Naive thymus-derived CD4-positive, alpha-beta T cell (primary cell): ENCODE measurements at regions not wholly inside any gene's neighbourhood (a gene's known extent, or its start where the extent isn't known, plus 50 kb on each side); places are given as distances from the start of the nearest gene placed in this dataset.

ENCODE experiments used
- ATAC-seq: fragments of 150-1000 bp; cut with Tn5 transposase; 2 replicates; pipeline ENCODE4 v1.10.0; 2021; ENCODE audit warnings: mild to moderate bottlenecking, moderate library complexity
- CTCF ChIA-PET: fragments of 350-600 bp; sonication (Branson Sonifier 250); formaldehyde crosslinking; loops from one replicate; lab custom pipeline; 2021; ENCODE audit warnings: antibody characterized with exemption; lab: Charles Lee
- POLR2A ChIA-PET: fragments of 350-600 bp; sonication (Branson Sonifier 250); formaldehyde crosslinking; loops from one replicate; lab custom pipeline; 2021; ENCODE audit warnings: antibody characterized with exemption, inconsistent platforms; lab: Charles Lee
- DNase-seq, 9 donors: peaks; one replicate each; pipeline versions ENCODE4 v3.0.0 to v3.0.0-alpha.2; 2020 to 2022; ENCODE audit warnings: mixed read lengths in 1 of 9
- H3K27ac ChIP-seq: one replicate; pipeline ENCODE4 v1.7.0; 2013; ENCODE audit warnings: mild to moderate bottlenecking, low read depth, low read length, moderate library complexity
- H3K27me3 ChIP-seq, 2 donors: one replicate each; pipeline ENCODE4 v1.7.0; 2013; ENCODE audit warnings: low read length in 2 of 2, mild to moderate bottlenecking in 2 of 2, moderate library complexity in 2 of 2; ENCODE audit not compliant: control insufficient read depth in 2 of 2, insufficient read depth in 2 of 2
- H3K36me3 ChIP-seq, 3 experiments: 1 replicate in 2 of 3; 2 replicates in 1 of 3; pipeline ENCODE4 v1.7.0; 2013; ENCODE audit warnings: low read length in 3 of 3, mild to moderate bottlenecking in 3 of 3, moderate library complexity in 1 of 3; ENCODE audit not compliant: insufficient read depth in 3 of 3, control insufficient read depth in 2 of 3
- H3K4me1 ChIP-seq, 2 donors: one replicate each; pipeline ENCODE4 v1.7.0; 2013; ENCODE audit warnings: low read length in 2 of 2, mild to moderate bottlenecking in 2 of 2, moderate library complexity in 1 of 2; ENCODE audit not compliant: control insufficient read depth in 2 of 2, insufficient read depth in 2 of 2
- H3K4me3 ChIP-seq: 2 replicates; pipeline ENCODE4 v1.7.0; 2013; ENCODE audit warnings: mild to moderate bottlenecking, low read length
- H3K9me3 ChIP-seq, 3 experiments: 1 replicate in 2 of 3; 2 replicates in 1 of 3; pipeline ENCODE4 v1.7.0; 2013; ENCODE audit warnings: low read length in 3 of 3; ENCODE audit not compliant: control insufficient read depth in 2 of 3
- H3K27ac Mint-ChIP-seq, 9 donors: one replicate each; pipeline ENCODE4 v1.8.0; 2020 to 2022; ENCODE audit warnings: mixed read lengths in 9 of 9, mild to moderate bottlenecking in 8 of 9, moderate library complexity in 5 of 9, inconsistent platforms in 2 of 9
- H3K27me3 Mint-ChIP-seq, 5 donors: one replicate each; pipeline ENCODE4 v1.8.0; 2021 to 2022; ENCODE audit warnings: mixed read lengths in 5 of 5, mild to moderate bottlenecking in 1 of 5
- H3K36me3 Mint-ChIP-seq, 5 donors: one replicate each; pipeline ENCODE4 v1.8.0; 2020 to 2022; ENCODE audit warnings: mixed read lengths in 5 of 5, mild to moderate bottlenecking in 3 of 5, inconsistent platforms in 1 of 5
- H3K4me1 Mint-ChIP-seq, 7 donors: one replicate each; pipeline ENCODE4 v1.8.0; 2020 to 2022; ENCODE audit warnings: mixed read lengths in 7 of 7, mild to moderate bottlenecking in 3 of 7, inconsistent platforms in 1 of 7
- H3K4me3 Mint-ChIP-seq, 10 donors: one replicate each; pipeline ENCODE4 v1.8.0; 2020 to 2022; ENCODE audit warnings: mild to moderate bottlenecking in 10 of 10, mixed read lengths in 10 of 10, moderate library complexity in 6 of 10, inconsistent platforms in 2 of 10
- H3K9me3 Mint-ChIP-seq, 11 donors: one replicate each; pipeline ENCODE4 v1.8.0; 2020 to 2022; ENCODE audit warnings: mixed read lengths in 11 of 11, mild to moderate bottlenecking in 4 of 11, inconsistent platforms in 1 of 11, moderate library complexity in 1 of 11
- intact Hi-C, 2 donors: fragments of 100-400 bp; cut with micrococcal nuclease; formaldehyde crosslinking; loops; one replicate each; pipeline ENCODE4 v1.15.1; 2023

GRCh38 chr2:167480232-167480985, 592.1 kb downstream of the XIRP2 start:
- Mint-ChIP-seq H3K9me3 (peaks cover 0 to 6% (median 0%) of the 10 kb centered on the region in 11 donors), H3K27ac (no peak overlapping the region), H3K4me3 (no peak overlapping the region), H3K36me3 (no peaks in the 10 kb centered on the region), H3K27me3 (no peaks in the 10 kb centered on the region), H3K4me1 (no peaks in the 10 kb centered on the region)
- ChIA-PET POLR2A (no interaction called here), CTCF (interaction anchor here (0.6 kb wide), 1 partner anchor 161 kb away, joined by 3 read pairs; no protein-coding TSS in a partner anchor)
- intact Hi-C loops = no loop called here
- DNase-seq (no peak), ATAC-seq (no peak)
- Histone ChIP-seq H3K9me3 (no peaks in the 10 kb centered on the region), H3K36me3 (no peaks in the 10 kb centered on the region), H3K4me3 (no peak overlapping the region), H3K27ac (no peak overlapping the region), H3K4me1 (no peaks in the 10 kb centered on the region), H3K27me3 (no peaks in the 10 kb centered on the region)

- ATAC-seq (no peak), DNase-seq (no peak)
- H3K4me3 Mint-ChIP-seq = no peak overlapping the region
- H3K36me3 Mint-ChIP-seq = no peaks in the 10 kb centered on the region
- Histone ChIP-seq H3K4me1 (no peaks in the 10 kb centered on the region), H3K36me3 (no peaks in the 10 kb centered on the region), H3K4me3 (no peak overlapping the region), H3K27ac (no peak overlapping the region), H3K9me3 (no peaks in the 10 kb centered on the region), H3K27me3 (no peaks in the 10 kb centered on the region)
- CTCF ChIA-PET = no interaction called here
- intact Hi-C loops = no loop called here
- H3K27me3 Mint-ChIP-seq = no peaks in the 10 kb centered on the region
- no peak overlapping the region for H3K27ac Mint-ChIP-seq
- POLR2A ChIA-PET = no interaction called here
- peaks cover 0 to 5% (median 0%) of the 10 kb centered on the region in 11 donors for H3K9me3 Mint-ChIP-seq
- no peaks in the 10 kb centered on the region for H3K4me1 Mint-ChIP-seq
Measured at GRCh38 chr2:167478196-167478595, 589.9 kb downstream of the XIRP2 start.

GRCh38 chr2:167475791-167476190, 587.5 kb downstream of the XIRP2 start:
- no peaks in the 10 kb centered on the region for H3K9me3 ChIP-seq
- no peak overlapping the region for H3K27ac ChIP-seq
- Mint-ChIP-seq H3K27me3 (no peaks in the 10 kb centered on the region), H3K9me3 (peaks cover 0 to 2% (median 0%) of the 10 kb centered on the region in 11 donors), H3K36me3 (no peaks in the 10 kb centered on the region), H3K27ac (no peak overlapping the region), H3K4me3 (no peak overlapping the region), H3K4me1 (no peaks in the 10 kb centered on the region)
- CTCF ChIA-PET = no interaction called here
- no peak for ATAC-seq
- H3K36me3 ChIP-seq = no peaks in the 10 kb centered on the region
- intact Hi-C loops = no loop called here
- POLR2A ChIA-PET = no interaction called here
- DNase-seq = no peak
- no peaks in the 10 kb centered on the region for H3K27me3 ChIP-seq
- no peaks in the 10 kb centered on the region for H3K4me1 ChIP-seq
- no peak overlapping the region for H3K4me3 ChIP-seq

- H3K9me3 Mint-ChIP-seq = peaks cover 0 to 3% (median 0%) of the 10 kb centered on the region in 11 donors
Measured at GRCh38 chr2:167471734-167472133, 583.5 kb downstream of the XIRP2 start.

GRCh38 chr2:167471332-167471731, 583.1 kb downstream of the XIRP2 start:
- Mint-ChIP-seq H3K27me3 (no peaks in the 10 kb centered on the region), H3K27ac (no peak overlapping the region), H3K4me1 (no peaks in the 10 kb centered on the region), H3K4me3 (no peak overlapping the region), H3K9me3 (peaks cover 0 to 3% (median 0%) of the 10 kb centered on the region in 11 donors), H3K36me3 (no peaks in the 10 kb centered on the region)
- POLR2A ChIA-PET = no interaction called here
- Histone ChIP-seq H3K4me1 (no peaks in the 10 kb centered on the region), H3K27me3 (no peaks in the 10 kb centered on the region), H3K4me3 (no peak overlapping the region), H3K27ac (no peak overlapping the region), H3K9me3 (no peaks in the 10 kb centered on the region), H3K36me3 (no peaks in the 10 kb centered on the region)
- CTCF ChIA-PET = interaction anchor here (1.4 kb wide), 1 partner anchor 9 kb away, joined by 3 read pairs; no protein-coding TSS in a partner anchor
- DNase-seq (no peak), ATAC-seq (no peak)
- intact Hi-C loops = no loop called here

More at GRCh38 chr2:167471734-167472133, 583.5 kb downstream of the XIRP2 start:
- Mint-ChIP-seq H3K36me3 (no peaks in the 10 kb centered on the region), H3K27ac (no peak overlapping the region), H3K4me1 (no peaks in the 10 kb centered on the region), H3K4me3 (no peak overlapping the region), H3K27me3 (no peaks in the 10 kb centered on the region)
- no peaks in the 10 kb centered on the region for H3K27me3 ChIP-seq
- intact Hi-C loops = no loop called here
- ChIA-PET CTCF (no interaction called here), POLR2A (no interaction called here)
- H3K4me3 ChIP-seq = no peak overlapping the region
- ATAC-seq (no peak), DNase-seq (no peak)
- H3K36me3 ChIP-seq = no peaks in the 10 kb centered on the region
- no peaks in the 10 kb centered on the region for H3K9me3 ChIP-seq
- H3K27ac ChIP-seq = no peak overlapping the region
- H3K4me1 ChIP-seq = no peaks in the 10 kb centered on the region

- intact Hi-C loops = no loop called here
- Histone ChIP-seq H3K27ac (no peak overlapping the region), H3K27me3 (no peaks in the 10 kb centered on the region), H3K9me3 (peaks cover 0 to 12% (median 0%) of the 10 kb centered on the region in 3 experiments), H3K36me3 (no peaks in the 10 kb centered on the region), H3K4me3 (no peak overlapping the region), H3K4me1 (no peaks in the 10 kb centered on the region)
- no peaks in the 10 kb centered on the region for H3K4me1 Mint-ChIP-seq
- POLR2A ChIA-PET = no interaction called here
- CTCF ChIA-PET = interaction anchor here (1.0 kb wide), 1 partner anchor 8 kb away, joined by 3 read pairs; no protein-coding TSS in a partner anchor
- H3K36me3 Mint-ChIP-seq = peaks cover 0 to 4% (median 0%) of the 10 kb centered on the region in 5 donors
- ATAC-seq (no peak), DNase-seq (no peak)
- H3K27ac Mint-ChIP-seq = no peak overlapping the region
- H3K27me3 Mint-ChIP-seq = peaks cover 0 to 3% (median 0%) of the 10 kb centered on the region in 5 donors
- H3K4me3 Mint-ChIP-seq = no peak overlapping the region
- H3K9me3 Mint-ChIP-seq = peaks cover 2 to 28% (median 15%) of the 10 kb centered on the region in 11 donors
Measured at GRCh38 chr2:167462379-167462778, 574.1 kb downstream of the XIRP2 start.

GRCh38 chr2:167454036-167454435, 565.8 kb downstream of the XIRP2 start:
- H3K27ac Mint-ChIP-seq = no peak overlapping the region
- no peak overlapping the region for H3K4me3 Mint-ChIP-seq
- Histone ChIP-seq H3K9me3 (peaks cover 0 to 5% (median 0%) of the 10 kb centered on the region in 3 experiments), H3K36me3 (no peaks in the 10 kb centered on the region), H3K27me3 (no peaks in the 10 kb centered on the region), H3K4me3 (no peak overlapping the region), H3K4me1 (no peaks in the 10 kb centered on the region), H3K27ac (no peak overlapping the region)
- peaks cover 2 to 47% (median 18%) of the 10 kb centered on the region in 11 donors for H3K9me3 Mint-ChIP-seq
- POLR2A ChIA-PET = no interaction called here
- intact Hi-C loops = no loop called here
- CTCF ChIA-PET = no interaction called here
- no peaks in the 10 kb centered on the region for H3K4me1 Mint-ChIP-seq
- DNase-seq (no peak), ATAC-seq (no peak)
- H3K27me3 Mint-ChIP-seq = peaks cover 0 to 9% (median 0%) of the 10 kb centered on the region in 5 donors
- peaks cover 0 to 4% (median 0%) of the 10 kb centered on the region in 5 donors for H3K36me3 Mint-ChIP-seq
